ENCODE measurements at regions not wholly inside any gene's neighbourhood (a gene's known extent, or its start where the extent isn't known, plus 50 kb on each side); places are given as distances from the start of the nearest gene placed in this dataset.

DNA sequence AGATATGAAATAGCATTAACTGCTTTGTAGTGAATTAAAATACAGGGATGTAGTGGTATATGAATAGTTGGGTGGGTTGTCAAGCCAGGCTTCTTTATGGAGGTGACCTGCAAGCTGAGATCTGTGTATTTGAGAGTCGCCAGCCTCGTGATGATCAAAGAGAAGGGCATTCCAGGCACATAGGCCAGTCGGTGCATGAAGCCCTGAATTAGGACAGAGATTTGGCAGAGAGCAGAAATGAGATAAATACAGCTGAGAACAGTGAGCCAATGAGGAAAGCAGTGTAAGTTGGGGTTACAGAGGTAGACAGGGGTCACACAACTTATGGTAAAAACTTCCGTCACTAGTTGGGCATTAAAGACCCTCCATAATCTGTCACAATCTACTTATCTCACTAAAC lies 641.9 kb downstream of the OTOL1 start:
- ChIA-PET CTCF (interaction anchor here (1.8 kb wide), 1 partner anchor 9 kb away, joined by 4 read pairs; no protein-coding TSS in a partner anchor), POLR2A (no interaction called here)
- DNase-seq (ENCODE audit: low read depth): no peak
- TF ChIP-seq, protein P1, sequence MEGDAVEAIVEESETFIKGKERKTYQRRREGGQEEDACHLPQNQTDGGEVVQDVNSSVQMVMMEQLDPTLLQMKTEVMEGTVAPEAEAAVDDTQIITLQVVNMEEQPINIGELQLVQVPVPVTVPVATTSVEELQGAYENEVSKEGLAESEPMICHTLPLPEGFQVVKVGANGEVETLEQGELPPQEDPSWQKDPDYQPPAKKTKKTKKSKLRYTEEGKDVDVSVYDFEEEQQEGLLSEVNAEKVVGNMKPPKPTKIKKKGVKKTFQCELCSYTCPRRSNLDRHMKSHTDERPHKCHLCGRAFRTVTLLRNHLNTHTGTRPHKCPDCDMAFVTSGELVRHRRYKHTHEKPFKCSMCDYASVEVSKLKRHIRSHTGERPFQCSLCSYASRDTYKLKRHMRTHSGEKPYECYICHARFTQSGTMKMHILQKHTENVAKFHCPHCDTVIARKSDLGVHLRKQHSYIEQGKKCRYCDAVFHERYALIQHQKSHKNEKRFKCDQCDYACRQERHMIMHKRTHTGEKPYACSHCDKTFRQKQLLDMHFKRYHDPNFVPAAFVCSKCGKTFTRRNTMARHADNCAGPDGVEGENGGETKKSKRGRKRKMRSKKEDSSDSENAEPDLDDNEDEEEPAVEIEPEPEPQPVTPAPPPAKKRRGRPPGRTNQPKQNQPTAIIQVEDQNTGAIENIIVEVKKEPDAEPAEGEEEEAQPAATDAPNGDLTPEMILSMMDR (IDR thresholded peaks at IDR 0.05; ENCODE audit: insufficient read depth, low read depth, low read length): no peak
- Histone ChIP-seq H3K4me3 (ENCODE audit: low read depth, low read length) (no peak overlapping the region), H3K36me3 (ENCODE audit: control insufficient read depth, insufficient read depth, low read length) (no peaks in the 10 kb centered on the region), H3K27me3 (ENCODE audit: control insufficient read depth, insufficient read depth, low read length) (no peaks in the 10 kb centered on the region)

DNA sequence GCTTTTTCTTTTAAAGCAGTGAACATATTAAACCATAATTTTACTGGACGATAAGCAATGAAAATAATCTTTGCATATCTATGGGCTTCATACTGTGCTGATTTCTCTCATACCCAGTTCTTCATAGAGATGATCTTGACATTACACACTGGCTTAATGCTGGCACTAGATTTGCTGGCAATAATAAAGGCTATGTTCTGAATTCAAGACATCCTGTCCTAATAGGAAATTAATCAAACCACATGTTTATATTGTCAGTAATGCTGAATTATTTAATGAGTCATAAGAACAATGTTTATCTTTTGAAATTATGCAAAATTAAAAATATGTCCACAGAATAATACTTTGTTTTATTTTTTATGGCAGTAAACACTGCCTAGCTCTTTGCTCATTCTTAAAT lies 643.2 kb downstream of the OTOL1 start:
- H3K27me3 ChIP-seq (ENCODE audit: control insufficient read depth, insufficient read depth, low read length): no peaks in the 10 kb centered on the region
- H3K36me3 ChIP-seq (ENCODE audit: control insufficient read depth, insufficient read depth, low read length): no peaks in the 10 kb centered on the region
- ChIA-PET POLR2A (no interaction called here), CTCF (no interaction called here)
- TF ChIP-seq, protein P1 (IDR thresholded peaks at IDR 0.05; ENCODE audit: insufficient read depth, low read depth, low read length): no peak
- no peak for DNase-seq (ENCODE audit: low read depth)
- no peak overlapping the region for H3K4me3 ChIP-seq (ENCODE audit: low read depth, low read length)

DNA sequence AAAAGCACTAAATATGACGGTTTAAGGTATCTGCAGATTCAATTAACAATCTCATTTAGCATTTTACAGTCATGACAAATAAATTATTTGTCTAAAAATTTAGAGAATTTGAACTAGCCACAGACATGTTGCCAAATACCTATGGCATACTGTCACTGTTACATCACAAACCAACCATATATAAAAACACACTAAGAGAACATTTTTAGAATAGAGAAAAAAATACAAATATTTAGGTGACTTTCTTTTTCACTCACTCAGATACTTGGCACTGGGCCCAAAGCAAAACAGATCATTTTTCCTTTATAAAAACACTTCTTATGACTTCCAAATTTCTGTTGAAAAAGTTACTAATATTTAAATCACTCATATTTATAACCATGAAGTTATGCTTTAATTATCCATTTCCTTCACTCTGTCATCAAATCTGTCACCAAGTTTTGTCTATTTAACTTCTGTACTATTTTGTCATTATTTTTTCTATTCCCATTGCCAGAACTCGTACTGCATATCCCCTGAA lies 644.7 kb downstream of the OTOL1 start:
- Histone ChIP-seq H3K27me3 (ENCODE audit: control insufficient read depth, insufficient read depth, low read length) (no peaks in the 10 kb centered on the region), H3K4me3 (ENCODE audit: low read depth, low read length) (no peak overlapping the region), H3K36me3 (ENCODE audit: control insufficient read depth, insufficient read depth, low read length) (no peaks in the 10 kb centered on the region)
- TF ChIP-seq, protein P1 (IDR thresholded peaks at IDR 0.05; ENCODE audit: insufficient read depth, low read depth, low read length): no peak
- ChIA-PET POLR2A (no interaction called here), CTCF (no interaction called here)
- DNase-seq (ENCODE audit: low read depth): no peak

DNA sequence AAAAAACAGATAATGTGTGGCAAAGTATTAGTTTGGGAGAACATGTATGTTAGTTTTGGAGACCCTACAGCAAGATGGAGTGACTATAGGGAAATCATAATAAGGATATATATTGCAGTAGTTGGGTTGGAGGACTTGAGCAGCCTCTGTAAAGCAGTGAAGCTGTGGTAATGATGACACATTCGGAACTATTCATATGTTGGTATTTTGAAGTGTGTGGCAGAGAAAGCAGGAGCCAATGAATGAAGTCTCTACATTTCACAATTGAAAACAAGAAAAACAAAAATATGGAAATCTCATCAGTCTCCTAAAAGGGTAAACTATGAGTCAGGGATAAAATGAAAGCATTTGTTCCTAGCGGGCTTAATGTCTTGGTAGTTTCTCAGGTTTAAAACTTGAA lies 645.9 kb downstream of the OTOL1 start:
- TF ChIP-seq, protein P1 (IDR thresholded peaks at IDR 0.05; ENCODE audit: insufficient read depth, low read depth, low read length): no peak
- DNase-seq (ENCODE audit: low read depth): no peak
- no peaks in the 10 kb centered on the region for H3K27me3 ChIP-seq (ENCODE audit: control insufficient read depth, insufficient read depth, low read length)
- H3K4me3 ChIP-seq (ENCODE audit: low read depth, low read length): no peak overlapping the region
- CTCF ChIA-PET: no interaction called here
- POLR2A ChIA-PET: no interaction called here
- no peaks in the 10 kb centered on the region for H3K36me3 ChIP-seq (ENCODE audit: control insufficient read depth, insufficient read depth, low read length)

DNA sequence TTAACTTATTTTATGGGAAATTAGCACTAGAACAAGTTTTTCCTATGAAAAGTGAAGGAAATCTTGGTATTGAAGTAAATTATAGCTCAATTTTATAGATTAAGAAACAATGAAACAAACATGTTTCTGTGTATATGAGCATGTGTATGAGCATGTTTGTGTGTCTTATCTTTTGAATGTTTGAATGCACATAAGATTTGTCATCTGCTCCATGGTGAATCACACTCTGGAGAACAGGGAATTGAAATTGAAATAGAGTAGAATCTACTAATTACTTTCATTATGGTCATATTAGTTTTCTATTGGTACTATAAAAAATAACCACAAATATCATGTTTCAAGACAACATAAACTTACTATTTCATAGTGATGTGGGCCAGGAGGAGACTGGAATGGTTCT lies 646.6 kb downstream of the OTOL1 start:
- Histone ChIP-seq H3K36me3 (ENCODE audit: control insufficient read depth, insufficient read depth, low read length) (no peaks in the 10 kb centered on the region), H3K4me3 (ENCODE audit: low read depth, low read length) (no peak overlapping the region), H3K27me3 (ENCODE audit: control insufficient read depth, insufficient read depth, low read length) (no peaks in the 10 kb centered on the region)
- ChIA-PET CTCF (no interaction called here), POLR2A (no interaction called here)
- TF ChIP-seq, protein P1 (IDR thresholded peaks at IDR 0.05; ENCODE audit: insufficient read depth, low read depth, low read length): no peak
- DNase-seq (ENCODE audit: low read depth): no peak
